H9 (cell line): ENCODE measurements at regions not wholly inside any gene's neighbourhood (a gene's known extent, or its start where the extent isn't known, plus 50 kb on each side); places are given as distances from the start of the nearest gene placed in this dataset.

Experiments
- DNase-seq: peaks from one replicate; pipeline ENCODE4 v3.0.0-alpha.2; 2017
- H2AFZ ChIP-seq: one replicate; pipeline ENCODE4 v1.6.1; 2013; ENCODE audit warnings: mild to moderate bottlenecking, low read length, control low read depth, moderate library complexity
- H2AK5ac ChIP-seq: 2 replicates; pipeline ENCODE4 v1.6.1; 2013; ENCODE audit warnings: low read length, control low read depth, mixed read lengths; ENCODE audit not compliant: insufficient read length
- H2BK120ac ChIP-seq: one replicate; pipeline ENCODE4 v1.6.1; 2013; ENCODE audit warnings: low read depth, mild to moderate bottlenecking, low read length, control low read depth, inconsistent platforms; ENCODE audit not compliant: poor library complexity, severe bottlenecking
- H2BK12ac ChIP-seq: 2 replicates; pipeline ENCODE4 v1.6.1; 2013; ENCODE audit warnings: low read length, control low read depth, mixed read lengths, low read depth; ENCODE audit not compliant: insufficient read length
- H2BK15ac ChIP-seq: 2 replicates; pipeline ENCODE4 v1.6.1; 2013; ENCODE audit warnings: low read depth, low read length, control low read depth
- H2BK20ac ChIP-seq: one replicate; pipeline ENCODE4 v1.6.1; 2013; ENCODE audit warnings: low read depth, mild to moderate bottlenecking, low read length, control low read depth, inconsistent platforms; ENCODE audit not compliant: poor library complexity, severe bottlenecking
- H2BK5ac ChIP-seq: 2 replicates; pipeline ENCODE4 v1.6.1; 2013; ENCODE audit warnings: low read length, control low read depth, mixed read lengths; ENCODE audit not compliant: insufficient read length
- H3K14ac ChIP-seq: 2 replicates; pipeline ENCODE4 v1.6.1; 2013; ENCODE audit warnings: low read length, control low read depth; ENCODE audit not compliant: insufficient read depth
- H3K18ac ChIP-seq: 2 replicates; pipeline ENCODE4 v1.6.1; 2013; ENCODE audit warnings: low read depth, mild to moderate bottlenecking, mixed read lengths, low read length, control low read depth; ENCODE audit not compliant: insufficient read length
- H3K23ac ChIP-seq: 2 replicates; pipeline ENCODE4 v1.6.1; 2013; ENCODE audit warnings: low read length, control low read depth, mixed read lengths, low read depth; ENCODE audit not compliant: insufficient read length
- H3K23me2 ChIP-seq: 2 replicates; pipeline ENCODE4 v1.6.1; 2013; ENCODE audit warnings: low read depth, mild to moderate bottlenecking, mixed read lengths, low read length, control low read depth; ENCODE audit not compliant: insufficient read length, poor library complexity, severe bottlenecking
- H3K27ac ChIP-seq: 2 replicates; pipeline ENCODE4 v1.5.1; 2013; ENCODE audit warnings: low read length, control low read depth, mixed read lengths, low read depth; ENCODE audit not compliant: insufficient read length
- H3K27me3 ChIP-seq: 2 replicates; pipeline ENCODE4 v1.6.1; 2013; ENCODE audit warnings: low read length, control low read depth, inconsistent platforms; ENCODE audit not compliant: insufficient read depth
- H3K4ac ChIP-seq: 2 replicates; pipeline ENCODE4 v1.6.1; 2013; ENCODE audit warnings: low read depth, mild to moderate bottlenecking, control low read depth, inconsistent platforms, low read length, moderate library complexity
- H3K4me1 ChIP-seq: 2 replicates; pipeline ENCODE4 v1.6.1; 2013; ENCODE audit warnings: low read length, control low read depth, inconsistent platforms; ENCODE audit not compliant: insufficient read depth
- H3K4me2 ChIP-seq: 2 replicates; pipeline ENCODE4 v1.6.1; 2013; ENCODE audit warnings: low read length, control low read depth, mixed read lengths; ENCODE audit not compliant: insufficient read length, insufficient read depth
- H3K56ac ChIP-seq: 2 replicates; pipeline ENCODE4 v1.6.1; 2013; ENCODE audit warnings: low read depth, mild to moderate bottlenecking, mixed read lengths, low read length, control low read depth; ENCODE audit not compliant: insufficient read length
- H3K79me1 ChIP-seq: 2 replicates; pipeline ENCODE4 v1.6.1; 2013; ENCODE audit warnings: low read depth, mild to moderate bottlenecking, moderate library complexity, low read length, control low read depth, inconsistent platforms; ENCODE audit not compliant: insufficient read depth, poor library complexity, severe bottlenecking
- H3K79me2 ChIP-seq: 2 replicates; pipeline ENCODE4 v1.6.1; 2013; ENCODE audit warnings: low read length, control low read depth, inconsistent platforms; ENCODE audit not compliant: insufficient read depth
- H3K9ac ChIP-seq: 2 replicates; pipeline ENCODE4 v1.6.1; 2013; ENCODE audit warnings: low read length, control low read depth, mixed read lengths; ENCODE audit not compliant: insufficient read length; ENCODE audit errors: extremely low read depth
- H3K9me3 ChIP-seq: one replicate; pipeline ENCODE4 v1.6.1; 2013; ENCODE audit warnings: low read depth, low read length, inconsistent platforms; ENCODE audit not compliant: control insufficient read depth
- H3T11ph ChIP-seq: one replicate; pipeline ENCODE4 v1.6.1; 2013; ENCODE audit warnings: mild to moderate bottlenecking, low read length, control low read depth, inconsistent platforms
- H4K20me1 ChIP-seq: one replicate; pipeline ENCODE4 v1.6.1; 2013; ENCODE audit not compliant: control insufficient read depth, insufficient read length, insufficient read depth
- H4K5ac ChIP-seq: 2 replicates; pipeline ENCODE4 v1.6.1; 2013; ENCODE audit warnings: low read depth, mild to moderate bottlenecking, mixed read lengths, low read length, control low read depth; ENCODE audit not compliant: insufficient read length
- H4K8ac ChIP-seq: replicated peaks from 2 replicates; pipeline ENCODE4 v1.6.1; 2013; ENCODE audit warnings: low read length, control low read depth, mixed read lengths, low read depth; ENCODE audit not compliant: insufficient read length
- H4K91ac ChIP-seq: 2 replicates; pipeline ENCODE4 v1.6.1; 2013; ENCODE audit warnings: low read depth, mild to moderate bottlenecking, moderate library complexity, mixed read lengths, low read length, control low read depth; ENCODE audit not compliant: insufficient read length
- H3K27ac Mint-ChIP-seq, 3 experiments: 2 replicates in 2 of 3; 3 replicates in 1 of 3; pipeline ENCODE4 v1.8.0; 2020 to 2021; ENCODE audit warnings: mixed read lengths in 3 of 3, mild to moderate bottlenecking in 1 of 3, moderate library complexity in 1 of 3
- H3K27me3 Mint-ChIP-seq: 2 replicates; pipeline ENCODE4 v1.8.0; 2021; ENCODE audit warnings: low read depth, mild to moderate bottlenecking, moderate library complexity, mixed read lengths
- H3K36me3 Mint-ChIP-seq, 3 experiments: 2 replicates in 2 of 3; 3 replicates in 1 of 3; pipeline ENCODE4 v1.8.0; 2020 to 2021; ENCODE audit warnings: low read depth in 3 of 3, mixed read lengths in 3 of 3; ENCODE audit not compliant: insufficient read depth in 1 of 3
- H3K4me1 Mint-ChIP-seq, 2 experiments: 2 replicates each; pipeline ENCODE4 v1.8.0; 2020; ENCODE audit warnings: mixed read lengths in 2 of 2
- H3K4me3 Mint-ChIP-seq, 2 experiments: 2 replicates in 1 of 2; 3 replicates in 1 of 2; pipeline ENCODE4 v1.8.0; 2020 to 2021; ENCODE audit warnings: mild to moderate bottlenecking in 2 of 2, mixed read lengths in 2 of 2, moderate library complexity in 1 of 2
- H3K9me3 Mint-ChIP-seq, 2 experiments: 2 replicates in 1 of 2; 3 replicates in 1 of 2; pipeline ENCODE4 v1.8.0; 2020; ENCODE audit warnings: mild to moderate bottlenecking in 2 of 2, mixed read lengths in 2 of 2, moderate library complexity in 1 of 2
- WGBS: extraction: QIAGEN DNeasy Blood & Tissue Kit; methylation state at CpG from one replicate; pipeline ENCODE4 v1.1.7; 2013; ENCODE audit warnings: missing lambda C conversion rate, low lambda C conversion rate, mixed read lengths; ENCODE audit not compliant: insufficient read length; ENCODE audit errors: extremely low coverage; 5-methylcytosine and 5-hydroxymethylcytosine counted together
- TF ChIP-seq, protein P1 (sequence below): fragments of 200-600 bp; sonication (generic); conservative IDR thresholded peaks from 3 replicates; pipeline ENCODE4 v1.8.0; 2021; ENCODE audit warnings: antibody characterized with exemption, mild to moderate bottlenecking

DNA sequence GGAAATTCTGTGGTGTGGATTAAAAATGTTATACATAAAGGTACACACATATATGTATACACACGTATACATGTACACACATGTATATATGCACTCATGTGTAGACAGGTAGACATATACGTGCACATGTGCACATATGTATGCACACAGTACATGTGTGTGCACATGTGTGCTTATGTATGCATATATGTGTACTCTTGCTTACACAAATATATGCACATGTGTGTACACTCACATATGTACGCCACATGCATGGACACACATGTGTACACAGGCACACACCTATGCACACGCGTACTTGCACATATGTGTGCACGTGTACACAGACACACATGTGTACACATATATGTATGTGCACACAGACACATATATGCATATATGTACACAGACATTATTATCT is 142.8 kb upstream of the SALL3 start:
- no peak overlapping the region for H2BK20ac ChIP-seq
- H3K14ac ChIP-seq = no peak overlapping the region
- no peak overlapping the region for H3K9ac ChIP-seq
- no peaks in the 10 kb centered on the region; a peak in 2 of 5 replicates for H3K9me3 Mint-ChIP-seq
- no peak overlapping the region for H3K4ac ChIP-seq
- TF ChIP-seq, protein P1, sequence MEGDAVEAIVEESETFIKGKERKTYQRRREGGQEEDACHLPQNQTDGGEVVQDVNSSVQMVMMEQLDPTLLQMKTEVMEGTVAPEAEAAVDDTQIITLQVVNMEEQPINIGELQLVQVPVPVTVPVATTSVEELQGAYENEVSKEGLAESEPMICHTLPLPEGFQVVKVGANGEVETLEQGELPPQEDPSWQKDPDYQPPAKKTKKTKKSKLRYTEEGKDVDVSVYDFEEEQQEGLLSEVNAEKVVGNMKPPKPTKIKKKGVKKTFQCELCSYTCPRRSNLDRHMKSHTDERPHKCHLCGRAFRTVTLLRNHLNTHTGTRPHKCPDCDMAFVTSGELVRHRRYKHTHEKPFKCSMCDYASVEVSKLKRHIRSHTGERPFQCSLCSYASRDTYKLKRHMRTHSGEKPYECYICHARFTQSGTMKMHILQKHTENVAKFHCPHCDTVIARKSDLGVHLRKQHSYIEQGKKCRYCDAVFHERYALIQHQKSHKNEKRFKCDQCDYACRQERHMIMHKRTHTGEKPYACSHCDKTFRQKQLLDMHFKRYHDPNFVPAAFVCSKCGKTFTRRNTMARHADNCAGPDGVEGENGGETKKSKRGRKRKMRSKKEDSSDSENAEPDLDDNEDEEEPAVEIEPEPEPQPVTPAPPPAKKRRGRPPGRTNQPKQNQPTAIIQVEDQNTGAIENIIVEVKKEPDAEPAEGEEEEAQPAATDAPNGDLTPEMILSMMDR = no peak
- no peak overlapping the region for H2BK12ac ChIP-seq
- H4K20me1 ChIP-seq = no peaks in the 10 kb centered on the region
- H3K9me3 ChIP-seq = no peaks in the 10 kb centered on the region
- H3K4me1 ChIP-seq = no peaks in the 10 kb centered on the region
- no peaks in the 10 kb centered on the region for H3K36me3 Mint-ChIP-seq
- H2AK5ac ChIP-seq = no peak overlapping the region
- no peak overlapping the region for H2BK15ac ChIP-seq
- no peak overlapping the region for H2BK120ac ChIP-seq
- no CpG with 5 or more reads among the region's 6 CpGs for WGBS
- H2BK5ac ChIP-seq = no peak overlapping the region
- H3K27ac Mint-ChIP-seq = no peak overlapping the region
- H3K27me3 Mint-ChIP-seq = peaks cover 3% of the 10 kb centered on the region
- H3K23me2 ChIP-seq = no peaks in the 10 kb centered on the region
- H3K79me1 ChIP-seq = no peaks in the 10 kb centered on the region
- no peak overlapping the region for H3K23ac ChIP-seq
- no peak overlapping the region for H3K27ac ChIP-seq
- no peaks in the 10 kb centered on the region for H3K79me2 ChIP-seq
- no peaks in the 10 kb centered on the region for H3K27me3 ChIP-seq
- no peak overlapping the region for H3K56ac ChIP-seq
- no peak for DNase-seq
- H3K4me2 ChIP-seq = no peak overlapping the region
- no peak overlapping the region for H3K18ac ChIP-seq
- H2AFZ ChIP-seq = no peak overlapping the region
- H4K8ac ChIP-seq = no peak overlapping the region
- H4K5ac ChIP-seq = no peak overlapping the region
- H3K4me3 Mint-ChIP-seq = no peak overlapping the region
- no peaks in the 10 kb centered on the region for H3K4me1 Mint-ChIP-seq
- H3T11ph ChIP-seq = no peak overlapping the region
- no peak overlapping the region for H4K91ac ChIP-seq
